GM18861 (cell line): ENCODE measurements at regions not wholly inside any gene's neighbourhood (a gene's known extent, or its start where the extent isn't known, plus 50 kb on each side); places are given as distances from the start of the nearest gene placed in this dataset.

Experiments used
- ATAC-seq: cut with Tn5 transposase; IDR thresholded peaks from one replicate; pipeline ENCODE4 v1.9.1; 2021; ENCODE audit not compliant: unreplicated experiment

DNA sequence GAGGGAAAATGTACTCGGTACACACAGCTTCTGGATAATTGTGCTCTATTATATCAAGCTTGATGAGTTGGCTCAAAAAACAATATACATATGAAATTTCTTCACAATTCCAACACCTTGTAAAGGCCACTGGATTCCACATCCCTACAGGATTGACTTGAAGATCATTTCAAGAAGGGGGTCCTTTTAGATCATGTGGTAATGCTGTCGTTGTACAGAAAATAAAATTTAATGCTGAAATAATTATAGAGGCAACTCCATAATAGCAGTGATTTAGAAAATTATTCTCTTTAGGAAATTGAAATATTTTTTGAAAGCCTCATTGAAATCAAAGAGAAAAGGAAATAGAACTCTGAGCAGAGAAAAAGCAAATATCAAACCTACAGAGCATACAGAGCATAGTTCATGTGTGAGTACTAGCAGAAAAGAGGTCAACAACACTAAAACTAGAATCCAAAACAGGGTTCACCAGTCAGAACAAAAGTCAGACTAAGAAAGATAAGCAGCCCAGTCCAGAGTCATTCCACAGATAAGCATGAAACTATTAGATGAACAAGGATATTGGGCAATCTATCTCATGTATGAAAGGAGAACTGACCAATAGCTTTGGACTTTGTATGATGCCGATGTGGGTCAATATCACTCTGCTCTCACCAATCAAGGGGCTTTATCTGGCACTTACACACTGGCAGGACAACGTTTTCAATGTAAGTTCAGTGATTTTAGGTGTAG is 79.5 kb upstream of the PALMD start:
- no peak for ATAC-seq

- peak; percentile 43 for ATAC-seq
Observed at GRCh38 chr1:99570486-99571089, 75.3 kb upstream of the PALMD start.

- no peak for ATAC-seq
Observed at GRCh38 chr1:99571092-99571734, 74.7 kb upstream of the PALMD start.

- no peak for ATAC-seq
Observed at GRCh38 chr1:99573431-99574217, 72.3 kb upstream of the PALMD start.

DNA sequence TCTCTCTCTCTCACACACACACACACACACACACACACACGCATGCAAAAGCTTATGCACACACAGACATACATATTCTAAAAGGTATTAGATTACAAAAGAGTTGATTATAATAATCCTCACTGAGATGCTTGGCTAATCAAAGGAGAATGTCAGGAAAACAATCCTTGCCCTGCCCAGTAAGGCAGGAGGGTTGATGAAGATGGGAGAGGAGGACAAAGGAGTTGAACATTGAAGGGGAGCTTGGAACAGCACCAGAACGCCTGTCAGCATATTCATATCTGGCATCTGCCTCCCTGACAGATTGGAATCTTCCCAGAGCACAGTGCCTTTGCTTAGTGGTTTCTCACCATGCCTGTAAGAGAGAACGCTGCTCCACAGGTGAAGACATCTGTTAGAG is 68.6 kb upstream of the PALMD start:
- ATAC-seq: no peak

GRCh38 chr1:99579691-99580172 is 66.2 kb upstream of the PALMD start:
- ATAC-seq: no peak

DNA sequence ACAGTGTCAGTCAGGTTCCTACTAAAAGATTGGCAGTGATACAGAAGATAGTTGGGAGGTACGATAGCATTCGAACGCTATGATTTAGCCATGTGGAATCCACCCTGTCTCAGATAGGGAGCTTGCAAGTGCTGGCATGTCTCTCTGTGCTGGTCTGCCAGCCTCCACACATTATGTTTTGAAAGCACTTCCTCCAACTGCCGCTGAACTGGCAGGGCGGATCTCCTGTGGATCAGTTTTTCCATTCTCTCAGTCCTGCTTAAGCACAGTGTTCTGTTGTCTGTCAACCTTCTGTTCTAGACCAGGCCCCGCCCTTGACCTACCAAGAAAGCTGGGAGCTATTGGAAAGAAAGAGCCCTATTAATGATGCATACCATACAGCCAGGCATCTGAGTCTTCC is 65.5 kb upstream of the PALMD start:
- no peak for ATAC-seq

- ATAC-seq: no peak
Observed at GRCh38 chr1:99587008-99587407, 58.9 kb upstream of the PALMD start.

DNA sequence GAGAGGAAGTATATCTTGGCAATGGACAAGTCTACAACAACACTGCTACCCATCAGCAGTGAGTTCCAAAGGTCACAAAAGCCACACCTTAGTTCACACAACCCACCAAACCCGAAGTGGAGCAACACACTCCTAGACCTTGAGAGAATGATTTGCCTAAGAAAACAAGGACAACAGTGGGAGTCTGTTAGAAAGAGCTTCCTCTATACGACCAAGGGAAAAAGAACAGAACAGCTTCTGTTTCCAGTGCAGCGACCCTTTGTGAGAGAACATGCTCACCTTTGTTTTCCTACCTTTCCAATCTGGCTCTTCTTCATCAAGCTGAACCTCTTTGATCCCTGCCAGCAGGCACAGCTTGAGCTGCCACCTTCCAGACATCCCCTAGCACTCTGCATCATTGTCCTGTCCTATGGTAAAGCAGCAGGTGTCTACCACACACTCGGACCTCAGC is 56.7 kb upstream of the PALMD start:
- ATAC-seq: no peak

DNA sequence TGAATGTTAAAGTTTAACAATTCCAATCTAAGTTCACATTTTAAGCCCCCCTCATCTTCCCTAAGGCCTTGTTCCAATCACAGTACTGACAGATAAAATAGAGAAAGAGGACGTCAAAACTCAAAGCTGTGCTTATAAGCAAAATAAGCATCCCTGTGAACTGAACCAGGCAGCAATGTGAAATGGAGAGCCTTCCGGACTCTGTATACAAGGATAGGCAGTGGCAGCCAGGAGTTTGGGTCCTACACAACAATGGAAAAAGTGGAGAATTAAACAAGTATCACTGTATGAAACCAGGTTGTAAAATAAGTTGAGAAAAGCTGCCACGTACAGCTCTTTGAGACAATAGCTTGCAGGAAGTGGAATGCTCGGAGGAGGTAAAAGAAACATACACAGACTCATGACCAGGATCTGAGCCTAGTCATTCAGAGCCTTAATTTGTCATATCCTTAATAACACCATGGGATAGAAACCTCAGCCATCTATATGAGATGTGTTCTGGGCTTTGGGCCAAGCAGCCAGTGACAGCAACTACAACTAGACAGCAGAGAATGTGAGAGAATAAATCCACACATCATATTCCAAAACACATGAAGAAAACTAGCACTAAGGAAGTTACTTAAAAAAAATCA is 55.2 kb upstream of the PALMD start:
- ATAC-seq: no peak

GRCh38 chr1:99591886-99592285 is 54.0 kb upstream of the PALMD start:
- no peak for ATAC-seq

DNA sequence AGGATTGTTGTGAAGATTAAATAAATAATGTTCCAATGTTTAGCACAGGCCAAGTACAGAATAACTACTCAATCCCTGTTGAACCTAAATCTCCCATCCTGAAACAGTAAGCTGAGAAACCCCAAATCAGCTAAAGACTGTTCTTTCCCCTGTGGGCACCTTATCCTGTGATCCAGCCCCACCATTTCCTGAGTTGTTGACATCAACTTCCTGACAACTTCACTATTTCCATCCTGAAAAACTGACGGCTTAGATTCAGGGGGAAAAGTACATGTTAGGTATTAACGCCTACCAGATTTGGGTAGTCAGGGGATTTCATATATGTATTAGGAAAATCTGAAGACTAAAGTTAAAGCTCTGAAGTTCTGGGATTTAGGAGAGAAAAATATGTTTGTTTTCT is 51.7 kb upstream of the PALMD start:
- ATAC-seq: no peak

DNA sequence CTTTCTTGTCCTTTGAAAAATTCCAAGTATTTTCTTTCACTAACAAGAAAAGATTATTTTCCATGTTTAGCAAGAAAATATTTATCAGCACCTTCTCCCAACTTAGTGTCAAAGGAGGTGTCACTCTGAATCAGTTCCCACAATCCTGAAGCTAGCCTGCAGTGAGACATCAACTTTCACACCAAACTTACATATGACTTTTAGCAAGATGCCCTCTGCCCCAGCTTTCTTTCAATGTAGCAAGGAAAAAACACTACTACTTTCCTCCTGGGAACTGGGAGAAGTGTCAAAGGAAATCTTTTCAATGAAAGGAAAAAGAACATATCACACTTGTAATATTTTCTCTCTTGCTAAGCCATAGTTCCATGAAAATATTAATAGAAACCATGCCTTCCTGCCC is 50.9 kb upstream of the PALMD start:
- ATAC-seq: no peak

GRCh38 chr1:99595441-99595840 is 50.5 kb upstream of the PALMD start:
- no peak for ATAC-seq
